SK-N-SH (cell line): ENCODE measurements at regions not wholly inside any gene's neighbourhood (a gene's known extent, or its start where the extent isn't known, plus 50 kb on each side); places are given as distances from the start of the nearest gene placed in this dataset.
A peak's percentile ranks its signal among the peaks of the same experiment; 100 is the strongest.

ENCODE experiments used
- CTCF ChIA-PET: fragments of 300-600, 350-600 bp; formaldehyde crosslinking; extraction: SDS; loops from one replicate; lab custom pipeline; 2021; lab: Yijun Ruan, JAX
- POLR2A ChIA-PET: fragments of 350-600 bp; sonication (Branson Sonifier 250); formaldehyde crosslinking; extraction: SDS; loops from one replicate; lab custom pipeline; 2020; ENCODE audit warnings: antibody characterized with exemption, inconsistent platforms; lab: Yijun Ruan, JAX
- DNase-seq: peaks from one replicate; pipeline ENCODE4 v3.0.0; 2012
- H2AFZ ChIP-seq: fragments of 200-600 bp; sonication (generic); 2 replicates; pipeline ENCODE4 v1.8.1; 2016; ENCODE audit warnings: antibody characterized with exemption, mild to moderate bottlenecking, low read depth
- H3F3A ChIP-seq: fragments of 200-600 bp; sonication (generic); replicated peaks from 2 replicates; pipeline ENCODE3; 2016; ENCODE audit warnings: antibody characterized with exemption, mild to moderate bottlenecking; ENCODE audit not compliant: insufficient read depth
- H3K27ac ChIP-seq, 2 experiments: fragments of 200-500 bp in 1 of 2; fragments of 200-600 bp in 1 of 2; sonication (Bioruptor generic) in 1 of 2; sonication (generic), shearing (Covaris generic) in 1 of 2; 2 replicates each; pipeline versions ENCODE4 v1.5.1 to v1.6.1; 2014 to 2016; ENCODE audit warnings: low read depth in 2 of 2, inconsistent platforms in 1 of 2, low read length in 1 of 2, mild to moderate bottlenecking in 1 of 2, mixed read lengths in 1 of 2
- H3K27me3 ChIP-seq: fragments of 200-600 bp; sonication (generic), shearing (Covaris generic); 2 replicates; pipeline ENCODE4 v1.6.1; 2016; ENCODE audit warnings: mixed run types; ENCODE audit not compliant: insufficient read depth
- H3K36me3 ChIP-seq, 2 experiments: fragments of 200-500 bp in 1 of 2; fragments of 200-600 bp in 1 of 2; sonication (Bioruptor generic) in 1 of 2; sonication (generic) in 1 of 2; replicated peaks in 1 of 2; 2 replicates each; pipeline versions ENCODE3 to v1.5.1; 2014 to 2016; ENCODE audit warnings: low read length in 1 of 2, mild to moderate bottlenecking in 1 of 2; ENCODE audit not compliant: insufficient read depth in 2 of 2, control insufficient read depth in 1 of 2
- H3K4me1 ChIP-seq, 2 experiments: fragments of 200-500 bp in 1 of 2; fragments of 200-600 bp in 1 of 2; sonication (Bioruptor generic) in 1 of 2; sonication (generic), shearing (Covaris generic) in 1 of 2; 2 replicates each; pipeline versions ENCODE4 v1.5.1 to v1.6.1; 2014 to 2016; ENCODE audit warnings: low read depth in 1 of 2, low read length in 1 of 2, mixed run types in 1 of 2; ENCODE audit not compliant: insufficient read depth in 2 of 2, control insufficient read depth in 1 of 2
- H3K4me2 ChIP-seq: fragments of 200-600 bp; sonication (generic), shearing (Covaris generic); 2 replicates; pipeline ENCODE4 v1.6.1; 2017; ENCODE audit warnings: mixed run types
- H3K4me3 ChIP-seq, 2 experiments: fragments of 200-500 bp in 1 of 2; fragments of 200-600 bp in 1 of 2; sonication (Bioruptor generic) in 1 of 2; sonication (generic), shearing (Covaris generic) in 1 of 2; 2 replicates each; pipeline versions ENCODE4 v1.5.1 to v1.8.1; 2014 to 2016; ENCODE audit warnings: low read depth in 2 of 2, inconsistent platforms in 1 of 2, low read length in 1 of 2, mild to moderate bottlenecking in 1 of 2, mixed read lengths in 1 of 2, moderate library complexity in 1 of 2
- H3K79me2 ChIP-seq: fragments of 200-600 bp; sonication (generic); 2 replicates; pipeline ENCODE4 v1.8.1; 2017; ENCODE audit warnings: mild to moderate bottlenecking; ENCODE audit not compliant: insufficient read depth
- H3K9ac ChIP-seq: fragments of 200-600 bp; sonication (generic); 2 replicates; pipeline ENCODE4 v1.6.1; 2017; ENCODE audit warnings: mixed run types
- H3K9me2 ChIP-seq: fragments of 200-600 bp; sonication (generic); 2 replicates; pipeline ENCODE4 v1.6.1; 2017; ENCODE audit warnings: mixed run types
- H3K9me3 ChIP-seq: fragments of 200-600 bp; sonication (generic); 2 replicates; pipeline ENCODE4 v1.6.1; 2017; ENCODE audit warnings: mixed run types, mild to moderate bottlenecking, moderate library complexity
- H4K20me1 ChIP-seq: fragments of 200-600 bp; sonication (generic); 2 replicates; pipeline ENCODE4 v1.6.1; 2017; ENCODE audit warnings: mild to moderate bottlenecking, mixed run types; ENCODE audit not compliant: insufficient read depth
- ELF1 ChIP-seq: IDR thresholded peaks from 2 replicates; pipeline ENCODE4 v1.4.0; 2012
- FOSL2 ChIP-seq: IDR thresholded peaks from 2 replicates; pipeline ENCODE4 v1.4.0; 2012; ENCODE audit warnings: low read depth, mild to moderate bottlenecking, moderate library complexity, borderline replicate concordance
- GABPA ChIP-seq: IDR thresholded peaks from 2 replicates; pipeline ENCODE4 v1.4.0; 2012; ENCODE audit warnings: low read depth, mild to moderate bottlenecking
- GATA2 ChIP-seq: sonication (generic); formaldehyde crosslinking; IDR thresholded peaks from 2 replicates; pipeline ENCODE4 v1.5.0; 2020; ENCODE audit warnings: mild to moderate bottlenecking, missing genetic modification reagents
- NFIC ChIP-seq: IDR thresholded peaks from 2 replicates; pipeline ENCODE4 v1.4.0; 2012; ENCODE audit warnings: borderline replicate concordance
- NRF1 ChIP-seq: IDR thresholded peaks from 2 replicates; pipeline ENCODE4 v1.6.1; 2012; ENCODE audit warnings: low read depth, mild to moderate bottlenecking, low read length
- PBX3 ChIP-seq: IDR thresholded peaks from 2 replicates; pipeline ENCODE4; 2012
- RAD21 ChIP-seq: IDR thresholded peaks from 2 replicates; pipeline ENCODE4 v1.6.1; 2012; ENCODE audit warnings: mild to moderate bottlenecking, low read length
- RCOR1 ChIP-seq: fragments of 150-350 bp; IDR thresholded peaks from 2 replicates; pipeline ENCODE4 v1.6.1; 2017; ENCODE audit warnings: antibody characterized with exemption, low read length
- REST ChIP-seq: IDR thresholded peaks from 2 replicates; pipeline ENCODE4 v1.6.1; 2012; ENCODE audit warnings: mild to moderate bottlenecking, low read depth, low read length, moderate library complexity
- RFX5 ChIP-seq: IDR thresholded peaks from 2 replicates; pipeline ENCODE4 v1.6.1; 2012; ENCODE audit warnings: mild to moderate bottlenecking, improper control_type of control experiment, low read length
- RXRA ChIP-seq: IDR thresholded peaks from 2 replicates; pipeline ENCODE4 v1.4.0; 2012; ENCODE audit warnings: low read depth, mild to moderate bottlenecking, borderline replicate concordance
- SMC3 ChIP-seq: IDR thresholded peaks from 2 replicates; pipeline ENCODE4 v1.6.1; 2012; ENCODE audit warnings: low read depth, low read length, improper control_type of control experiment
- TAF1 ChIP-seq: IDR thresholded peaks from 2 replicates; pipeline ENCODE4 v1.6.1; 2012; ENCODE audit warnings: low read depth, mild to moderate bottlenecking, low read length, moderate library complexity, borderline replicate concordance
- TCF12 ChIP-seq: IDR thresholded peaks from 2 replicates; pipeline ENCODE4 v1.4.0; 2012
- YY1 ChIP-seq: IDR thresholded peaks from 2 replicates; pipeline ENCODE4 v1.4.0; 2012; ENCODE audit warnings: low read depth, mild to moderate bottlenecking
- WGBS: methylation state at CpG from one replicate; pipeline ENCODE4 v1.1.6; 2017; ENCODE audit warnings: low lambda C conversion rate; 5-methylcytosine and 5-hydroxymethylcytosine counted together
- TF ChIP-seq, protein P1 (sequence below): IDR thresholded peaks from 2 replicates; pipeline ENCODE4 v1.4.0; 2012; ENCODE audit warnings: low read depth, borderline replicate concordance
- TF ChIP-seq, protein P2 (sequence below): IDR thresholded peaks from 2 replicates; pipeline ENCODE4 v1.4.0; 2012; ENCODE audit warnings: low read depth
- TF ChIP-seq, protein P3 (sequence below): IDR thresholded peaks from 2 replicates; pipeline ENCODE4 v1.4.0; 2012; ENCODE audit warnings: low read depth, borderline replicate concordance

- TF ChIP-seq, protein P1, sequence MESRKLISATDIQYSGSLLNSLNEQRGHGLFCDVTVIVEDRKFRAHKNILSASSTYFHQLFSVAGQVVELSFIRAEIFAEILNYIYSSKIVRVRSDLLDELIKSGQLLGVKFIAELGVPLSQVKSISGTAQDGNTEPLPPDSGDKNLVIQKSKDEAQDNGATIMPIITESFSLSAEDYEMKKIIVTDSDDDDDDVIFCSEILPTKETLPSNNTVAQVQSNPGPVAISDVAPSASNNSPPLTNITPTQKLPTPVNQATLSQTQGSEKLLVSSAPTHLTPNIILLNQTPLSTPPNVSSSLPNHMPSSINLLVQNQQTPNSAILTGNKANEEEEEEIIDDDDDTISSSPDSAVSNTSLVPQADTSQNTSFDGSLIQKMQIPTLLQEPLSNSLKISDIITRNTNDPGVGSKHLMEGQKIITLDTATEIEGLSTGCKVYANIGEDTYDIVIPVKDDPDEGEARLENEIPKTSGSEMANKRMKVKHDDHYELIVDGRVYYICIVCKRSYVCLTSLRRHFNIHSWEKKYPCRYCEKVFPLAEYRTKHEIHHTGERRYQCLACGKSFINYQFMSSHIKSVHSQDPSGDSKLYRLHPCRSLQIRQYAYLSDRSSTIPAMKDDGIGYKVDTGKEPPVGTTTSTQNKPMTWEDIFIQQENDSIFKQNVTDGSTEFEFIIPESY, result no peak
- TF ChIP-seq RAD21, result peak; percentile 61
- TF ChIP-seq FOSL2, result no peak
- TF ChIP-seq NRF1, result no peak
- no peak for TF ChIP-seq YY1
- TF ChIP-seq ELF1, result no peak
- no peak for TF ChIP-seq REST
Observed at GRCh38 chr10:28393956-28394568, 91.2 kb upstream of the MPP7 start (continued).

DNA sequence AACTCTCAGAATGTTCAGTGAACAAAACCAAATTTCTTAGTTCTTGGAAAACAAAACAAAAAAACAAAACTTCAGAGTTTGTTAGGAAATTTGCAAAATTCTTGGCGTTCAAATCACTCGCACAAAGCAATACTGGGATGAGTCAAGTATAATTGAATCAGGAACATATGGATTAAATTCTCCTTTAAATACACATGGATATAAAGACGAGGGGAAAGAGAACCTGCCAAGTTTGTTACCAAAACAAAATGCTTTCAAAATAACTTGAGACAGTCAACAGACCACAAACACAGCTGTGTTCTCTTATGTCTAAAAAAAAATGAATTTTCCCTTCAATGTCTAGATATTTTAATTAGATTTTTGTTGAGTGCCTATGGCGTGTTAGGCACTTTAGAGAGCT is 93.5 kb upstream of the MPP7 start:
- Histone ChIP-seq H3K9me3 (no peaks in the 10 kb centered on the region), H3K36me3 (no peaks in the 10 kb centered on the region), H3K4me1 (no peaks in the 10 kb centered on the region), H3K79me2 (no peaks in the 10 kb centered on the region), H3K27ac (no peak overlapping the region), H3F3A (no peaks in the 10 kb centered on the region), H4K20me1 (no peaks in the 10 kb centered on the region), H2AFZ (no peak overlapping the region), H3K27me3 (peaks cover 16% of the 10 kb centered on the region; the same call in 1 of the 2 replicates), H3K9ac (no peak overlapping the region), H3K4me2 (no peak overlapping the region), H3K9me2 (no peaks in the 10 kb centered on the region), H3K4me3 (no peak overlapping the region)
- WGBS, result 15% methylated on average over 4 of the region's 4 CpGs
- TF ChIP-seq RXRA (no peak), GABPA (no peak), NFIC (no peak), REST (no peak), TCF12 (no peak), YY1 (no peak), RAD21 (no peak), RCOR1 (no peak), RFX5 (no peak), SMC3 (no peak), TAF1 (no peak), FOSL2 (no peak), GATA2 (CRISPR knock-in tag) (no peak), PBX3 (no peak)
- TF ChIP-seq, protein P2, sequence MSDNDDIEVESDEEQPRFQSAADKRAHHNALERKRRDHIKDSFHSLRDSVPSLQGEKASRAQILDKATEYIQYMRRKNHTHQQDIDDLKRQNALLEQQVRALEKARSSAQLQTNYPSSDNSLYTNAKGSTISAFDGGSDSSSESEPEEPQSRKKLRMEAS, result no peak
- TF ChIP-seq, protein P3, sequence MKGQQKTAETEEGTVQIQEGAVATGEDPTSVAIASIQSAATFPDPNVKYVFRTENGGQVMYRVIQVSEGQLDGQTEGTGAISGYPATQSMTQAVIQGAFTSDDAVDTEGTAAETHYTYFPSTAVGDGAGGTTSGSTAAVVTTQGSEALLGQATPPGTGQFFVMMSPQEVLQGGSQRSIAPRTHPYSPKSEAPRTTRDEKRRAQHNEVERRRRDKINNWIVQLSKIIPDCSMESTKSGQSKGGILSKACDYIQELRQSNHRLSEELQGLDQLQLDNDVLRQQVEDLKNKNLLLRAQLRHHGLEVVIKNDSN, result no peak
- DNase-seq, result no peak
- ChIA-PET CTCF (no interaction called here), POLR2A (no interaction called here)
